Ishikawa (cell line): ENCODE measurements at regions not wholly inside any gene's neighbourhood (a gene's known extent, or its start where the extent isn't known, plus 50 kb on each side); places are given as distances from the start of the nearest gene placed in this dataset.

ENCODE experiments used
- CEBPB ChIP-seq: IDR thresholded peaks from 2 replicates; pipeline ENCODE4 v1.6.1; 2012
- CREB1 ChIP-seq: IDR thresholded peaks from 2 replicates; pipeline ENCODE4 v1.6.1; 2012; ENCODE audit warnings: low read depth
- EGR1 ChIP-seq: IDR thresholded peaks from 2 replicates; pipeline ENCODE4 v1.6.1; 2012
- EP300 ChIP-seq: IDR thresholded peaks from 2 replicates; pipeline ENCODE4 v1.6.1; 2012; ENCODE audit warnings: borderline replicate concordance
- FOXM1 ChIP-seq: IDR thresholded peaks from 2 replicates; pipeline ENCODE4 v1.6.1; 2012; ENCODE audit warnings: low read depth, borderline replicate concordance
- MAX ChIP-seq: IDR thresholded peaks from 2 replicates; pipeline ENCODE4 v1.6.1; 2012
- NFIC ChIP-seq: IDR thresholded peaks from 2 replicates; pipeline ENCODE4 v1.6.1; 2012
- RAD21 ChIP-seq: IDR thresholded peaks from 2 replicates; pipeline ENCODE4 v1.6.1; 2012; ENCODE audit warnings: low read depth
- REST ChIP-seq: IDR thresholded peaks from 2 replicates; pipeline ENCODE4 v1.6.1; 2012; ENCODE audit warnings: low read depth, mild to moderate bottlenecking
- TAF1 ChIP-seq: IDR thresholded peaks from 2 replicates; pipeline ENCODE4 v1.6.1; 2012; ENCODE audit warnings: low read depth, mild to moderate bottlenecking
- TCF12 ChIP-seq: IDR thresholded peaks from 2 replicates; pipeline ENCODE4 v1.6.1; 2012; ENCODE audit warnings: low read depth
- TEAD4 ChIP-seq: IDR thresholded peaks from 2 replicates; pipeline ENCODE4 v1.6.1; 2012
- USF1 ChIP-seq: IDR thresholded peaks from 2 replicates; pipeline ENCODE4 v1.6.1; 2012
- YY1 ChIP-seq: IDR thresholded peaks from 2 replicates; pipeline ENCODE4 v1.6.1; 2012; ENCODE audit warnings: low read depth
- ZBTB7A ChIP-seq: IDR thresholded peaks from 2 replicates; pipeline ENCODE4 v1.6.1; 2012; ENCODE audit warnings: low read depth

- TF ChIP-seq CREB1 (no peak), EGR1 (no peak), MAX (no peak), NFIC (no peak), YY1 (no peak), REST (no peak), EP300 (no peak), TCF12 (no peak), TAF1 (no peak), USF1 (no peak), ZBTB7A (no peak), CEBPB (no peak), TEAD4 (no peak), FOXM1 (no peak), RAD21 (no peak)
Observed at GRCh38 chr4:141348573-141348972, 127.9 kb downstream of the ZNF330 start.

GRCh38 chr4:141349236-141349635 is 128.5 kb downstream of the ZNF330 start:
- TF ChIP-seq USF1: no peak
- TF ChIP-seq TCF12: no peak
- TF ChIP-seq MAX: no peak

GRCh38 chr4:141350122-141350905 is 129.6 kb downstream of the ZNF330 start:
- TF ChIP-seq TAF1 (no peak), ZBTB7A (no peak), YY1 (no peak), REST (no peak), EGR1 (no peak), TEAD4 (peak; percentile 72), USF1 (no peak), RAD21 (no peak), CEBPB (peak; percentile 68), FOXM1 (peak; percentile 86), NFIC (peak; percentile 89), CREB1 (no peak), EP300 (peak; percentile 88), TCF12 (peak; percentile 81), MAX (no peak)

- TF ChIP-seq RAD21 (no peak), TCF12 (no peak), TAF1 (no peak), TEAD4 (no peak), YY1 (no peak), ZBTB7A (no peak), NFIC (no peak), CEBPB (no peak), REST (no peak), FOXM1 (no peak), USF1 (no peak), CREB1 (no peak), MAX (no peak), EGR1 (no peak), EP300 (no peak)
Observed at GRCh38 chr4:141352331-141352730, 131.6 kb downstream of the ZNF330 start.
